ENCODE measurements at regions not wholly inside any gene's neighbourhood (a gene's known extent, or its start where the extent isn't known, plus 50 kb on each side); places are given as distances from the start of the nearest gene placed in this dataset.

DNA sequence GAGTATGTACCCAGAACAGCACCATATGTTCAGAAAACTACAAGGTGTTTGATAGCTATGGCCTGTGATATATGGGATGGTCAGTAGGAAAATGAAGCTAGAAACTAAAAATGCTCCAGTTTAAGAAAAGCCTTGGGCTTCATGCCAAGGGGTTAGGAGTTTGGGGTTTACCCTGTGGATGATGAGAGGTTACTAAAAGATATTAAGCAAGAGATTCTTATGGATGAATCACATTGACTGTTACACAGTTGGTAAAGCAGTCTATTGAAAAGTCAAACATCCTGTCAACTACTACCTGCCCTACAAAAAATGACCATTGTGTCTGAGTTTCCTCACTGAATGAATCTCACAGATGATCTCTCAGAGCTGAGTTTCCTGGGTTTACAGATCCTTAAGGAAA is 166.2 kb upstream of the INHBA start:
- H3K9me1 ChIP-seq (ENCODE audit: control insufficient read depth, extremely low read depth, insufficient read depth, low read length), result no peaks in the 10 kb centered on the region
- DNase-seq (ENCODE audit: low read depth, low spot score) (no peak), FAIRE-seq (peak; percentile 77)
- dilution Hi-C loops (cut with MboI; ENCODE audit: extremely low pct_ligation_motif_present, low sequenced_read_pairs), result no loop called here
- no peaks in the 10 kb centered on the region for H4K20me1 ChIP-seq (ENCODE audit: control insufficient read depth, extremely low read depth, insufficient read depth, low read length)
- peaks cover 3% of the 10 kb centered on the region for H3K9me3 ChIP-seq (ENCODE audit: control insufficient read depth, low read depth, low read length)
- H3K4me1 ChIP-seq (ENCODE audit: control insufficient read depth, extremely low read depth, insufficient read depth, low read length), result peaks cover 4% of the 10 kb centered on the region
- H3K4me2 ChIP-seq (ENCODE audit: control insufficient read depth, extremely low read depth, insufficient read depth, low read depth, low read length), result no peak overlapping the region
- no peak overlapping the region for H2AFZ ChIP-seq (ENCODE audit: control insufficient read depth, low read length)
- H3K27me3 ChIP-seq (ENCODE audit: control insufficient read depth, extremely low read depth, insufficient read depth, low read length), result peaks cover 4% of the 10 kb centered on the region
- no peaks in the 10 kb centered on the region for H3K79me2 ChIP-seq (ENCODE audit: control insufficient read depth, insufficient read depth, low read length)
- no peak overlapping the region for H3K9ac ChIP-seq (ENCODE audit: control insufficient read depth, extremely low read depth, insufficient read depth, low read length)
- TF ChIP-seq EZH2 (IDR thresholded peaks at IDR 0.05; ENCODE audit: low read length), result no peak
- TF ChIP-seq, protein P1, sequence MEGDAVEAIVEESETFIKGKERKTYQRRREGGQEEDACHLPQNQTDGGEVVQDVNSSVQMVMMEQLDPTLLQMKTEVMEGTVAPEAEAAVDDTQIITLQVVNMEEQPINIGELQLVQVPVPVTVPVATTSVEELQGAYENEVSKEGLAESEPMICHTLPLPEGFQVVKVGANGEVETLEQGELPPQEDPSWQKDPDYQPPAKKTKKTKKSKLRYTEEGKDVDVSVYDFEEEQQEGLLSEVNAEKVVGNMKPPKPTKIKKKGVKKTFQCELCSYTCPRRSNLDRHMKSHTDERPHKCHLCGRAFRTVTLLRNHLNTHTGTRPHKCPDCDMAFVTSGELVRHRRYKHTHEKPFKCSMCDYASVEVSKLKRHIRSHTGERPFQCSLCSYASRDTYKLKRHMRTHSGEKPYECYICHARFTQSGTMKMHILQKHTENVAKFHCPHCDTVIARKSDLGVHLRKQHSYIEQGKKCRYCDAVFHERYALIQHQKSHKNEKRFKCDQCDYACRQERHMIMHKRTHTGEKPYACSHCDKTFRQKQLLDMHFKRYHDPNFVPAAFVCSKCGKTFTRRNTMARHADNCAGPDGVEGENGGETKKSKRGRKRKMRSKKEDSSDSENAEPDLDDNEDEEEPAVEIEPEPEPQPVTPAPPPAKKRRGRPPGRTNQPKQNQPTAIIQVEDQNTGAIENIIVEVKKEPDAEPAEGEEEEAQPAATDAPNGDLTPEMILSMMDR (optimal IDR thresholded peaks at IDR 0.05 in 1 of 3, IDR thresholded peaks at IDR 0.05 in 1 of 3, conservative IDR thresholded peaks at IDR 0.05 in 1 of 3; ENCODE audit: extremely low read depth in 1 of 3, insufficient read depth in 2 of 3, low read length in 3 of 3), result no peak
- H3K27ac ChIP-seq (ENCODE audit: control insufficient read depth, insufficient read depth, low read length), result no peak overlapping the region
- no peak overlapping the region for H3K4me3 ChIP-seq (ENCODE audit: control insufficient read depth in 2 of 3, extremely low read depth in 1 of 3, insufficient read depth in 2 of 3, low read depth in 1 of 3, low read length in 3 of 3)
- no peaks in the 10 kb centered on the region for H3K36me3 ChIP-seq (ENCODE audit: control insufficient read depth in 2 of 2, extremely low read depth in 1 of 2, insufficient read depth in 2 of 2, low read length in 2 of 2)

DNA sequence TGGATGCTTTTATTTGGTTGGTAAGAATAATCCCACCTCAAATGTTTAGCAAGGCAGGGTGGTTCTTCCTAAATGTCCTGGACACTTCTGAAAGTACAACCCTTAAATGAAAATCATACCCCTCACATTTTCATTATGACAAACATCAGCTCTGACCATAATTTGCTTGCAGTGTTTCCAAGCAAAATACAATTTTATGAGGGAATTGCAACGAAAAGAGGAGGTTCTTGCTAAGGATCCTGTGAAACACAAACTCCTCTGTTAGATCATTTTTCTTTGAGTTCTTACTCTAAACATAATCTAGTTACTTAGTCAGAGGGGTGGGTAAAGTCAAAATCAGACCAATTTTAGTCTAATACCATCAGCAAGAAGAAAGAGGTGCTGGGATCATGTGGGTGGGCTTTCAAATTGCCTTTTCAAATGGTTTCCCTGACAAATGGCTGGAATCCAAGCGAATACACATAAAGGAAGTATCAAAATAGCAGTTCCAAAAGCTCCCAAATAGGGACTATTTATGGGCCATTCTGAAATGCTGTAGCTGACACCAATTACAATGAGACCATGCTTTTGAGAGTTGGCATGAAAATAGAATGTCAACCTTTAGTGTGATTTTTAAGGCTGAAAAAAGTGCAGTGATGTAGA is 164.9 kb upstream of the INHBA start:
- FAIRE-seq (no peak), DNase-seq (ENCODE audit: low read depth, low spot score) (no peak)
- Histone ChIP-seq H3K9ac (ENCODE audit: control insufficient read depth, extremely low read depth, insufficient read depth, low read length) (no peak overlapping the region), H3K9me1 (ENCODE audit: control insufficient read depth, extremely low read depth, insufficient read depth, low read length) (no peaks in the 10 kb centered on the region), H3K4me3 (ENCODE audit: control insufficient read depth in 2 of 3, extremely low read depth in 1 of 3, insufficient read depth in 2 of 3, low read depth in 1 of 3, low read length in 3 of 3) (no peak overlapping the region), H2AFZ (ENCODE audit: control insufficient read depth, low read length) (no peak overlapping the region), H3K27me3 (ENCODE audit: control insufficient read depth, extremely low read depth, insufficient read depth, low read length) (peaks cover 4% of the 10 kb centered on the region), H3K36me3 (ENCODE audit: control insufficient read depth in 2 of 2, extremely low read depth in 1 of 2, insufficient read depth in 2 of 2, low read length in 2 of 2) (no peaks in the 10 kb centered on the region), H3K4me2 (ENCODE audit: control insufficient read depth, extremely low read depth, insufficient read depth, low read depth, low read length) (no peak overlapping the region), H3K4me1 (ENCODE audit: control insufficient read depth, extremely low read depth, insufficient read depth, low read length) (peaks cover 4% of the 10 kb centered on the region), H3K79me2 (ENCODE audit: control insufficient read depth, insufficient read depth, low read length) (no peaks in the 10 kb centered on the region), H3K27ac (ENCODE audit: control insufficient read depth, insufficient read depth, low read length) (no peak overlapping the region), H3K9me3 (ENCODE audit: control insufficient read depth, low read depth, low read length) (peaks cover 3% of the 10 kb centered on the region), H4K20me1 (ENCODE audit: control insufficient read depth, extremely low read depth, insufficient read depth, low read length) (no peaks in the 10 kb centered on the region)
- dilution Hi-C loops (cut with MboI; ENCODE audit: extremely low pct_ligation_motif_present, low sequenced_read_pairs), result no loop called here
- TF ChIP-seq, protein P1 (optimal IDR thresholded peaks at IDR 0.05 in 1 of 3, IDR thresholded peaks at IDR 0.05 in 1 of 3, conservative IDR thresholded peaks at IDR 0.05 in 1 of 3; ENCODE audit: extremely low read depth in 1 of 3, insufficient read depth in 2 of 3, low read length in 3 of 3), result no peak
- no peak for TF ChIP-seq EZH2 (IDR thresholded peaks at IDR 0.05; ENCODE audit: low read length)

All from keratinocyte (primary cell).